Esophagus muscularis mucosa (tissue), 4 donors: ENCODE measurements at regions not wholly inside any gene's neighbourhood (a gene's known extent, or its start where the extent isn't known, plus 50 kb on each side); places are given as distances from the start of the nearest gene placed in this dataset.

Experiments used
- CTCF ChIP-seq, 3 experiments: fragments of 200-600 bp in 2 of 3; fragments of 450-650 bp in 1 of 3; sonication (generic) in 2 of 3; IDR thresholded peaks; one replicate each; pipeline ENCODE4 v1.5.1; 2017 to 2019; ENCODE audit warnings: antibody characterized with exemption in 3 of 3, mild to moderate bottlenecking in 2 of 3, moderate library complexity in 1 of 3
- EP300 ChIP-seq: sonication (generic); formaldehyde crosslinking; IDR thresholded peaks from one replicate; pipeline ENCODE4 v1.6.1; 2017; ENCODE audit warnings: antibody characterized with exemption
- POLR2AphosphoS5 ChIP-seq, 2 donors: sonication (generic); formaldehyde crosslinking; IDR thresholded peaks; one replicate each; pipeline ENCODE4 v1.6.1; 2017; ENCODE audit warnings: antibody characterized with exemption in 2 of 2

- TF ChIP-seq CTCF (IDR thresholded peaks at IDR 0.05): no peak
- no peak for TF ChIP-seq EP300
- no peak for TF ChIP-seq POLR2AphosphoS5 (IDR thresholded peaks at IDR 0.05)
Observed at GRCh38 chr2:122163617-122164016, 408.2 kb downstream of the TSN start.
